GM12891 (cell line): ENCODE measurements at regions not wholly inside any gene's neighbourhood (a gene's known extent, or its start where the extent isn't known, plus 50 kb on each side); places are given as distances from the start of the nearest gene placed in this dataset.

Experiments
- DNase-seq: peaks from one replicate; pipeline ENCODE4 v3.0.0; 2011; ENCODE audit warnings: low spot score; ENCODE audit not compliant: insufficient read length
- FAIRE-seq: peaks from 2 replicates; lab custom pipeline; 2011; peaks lifted over from hg19 to GRCh38; lab: Jason Lieb, UNC
- PAX5 ChIP-seq: IDR thresholded peaks from 2 replicates; pipeline ENCODE4 v1.6.1; 2011; ENCODE audit warnings: low read length, moderate library complexity, mild to moderate bottlenecking; ENCODE audit not compliant: insufficient read depth, severe bottlenecking
- POLR2A ChIP-seq: IDR thresholded peaks from 2 replicates; pipeline ENCODE4 v1.6.1; 2011; ENCODE audit warnings: low read depth, low read length, control low read depth
- POLR2AphosphoS5 ChIP-seq: IDR thresholded peaks from 2 replicates; pipeline ENCODE4 v1.6.1; 2011; ENCODE audit warnings: low read depth, low read length, control low read depth
- POU2F2 ChIP-seq: IDR thresholded peaks from 2 replicates; pipeline ENCODE4 v1.6.1; 2011; ENCODE audit warnings: low read depth, mild to moderate bottlenecking, control low read depth, low read length, moderate library complexity
- SPI1 ChIP-seq: IDR thresholded peaks from 2 replicates; pipeline ENCODE4 v1.6.1; 2011; ENCODE audit warnings: low read depth, low read length, control low read depth
- TAF1 ChIP-seq: IDR thresholded peaks from 2 replicates; pipeline ENCODE4 v1.6.1; 2011; ENCODE audit warnings: low read depth, low read length, control low read depth

DNA sequence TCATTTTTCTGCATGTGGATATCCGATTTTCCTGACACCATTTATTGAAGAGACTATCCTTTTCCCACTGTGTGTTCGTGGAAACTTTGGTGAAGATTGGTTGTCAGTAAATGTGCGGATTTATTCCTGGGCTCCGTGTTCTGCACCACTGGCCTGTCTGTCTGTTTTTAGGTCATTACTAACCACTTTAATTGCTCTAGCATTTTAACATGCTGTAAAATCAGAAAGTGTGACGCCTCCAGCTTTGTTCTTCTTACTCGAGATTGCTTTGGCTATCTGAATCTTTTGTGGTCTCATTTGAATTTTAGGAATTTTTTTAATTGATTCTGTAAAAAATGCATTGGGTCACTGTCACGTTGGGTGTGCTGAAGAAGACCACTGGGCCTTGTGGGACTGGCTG lies 1458.7 kb downstream of the AACS start:
- DNase-seq = no peak
- FAIRE-seq = no peak
- no peak for TF ChIP-seq SPI1
- TF ChIP-seq PAX5 = no peak
- no peak for TF ChIP-seq TAF1
- TF ChIP-seq POLR2AphosphoS5 = no peak
- TF ChIP-seq POU2F2 = no peak

- TF ChIP-seq POLR2A = no peak
- no peak for TF ChIP-seq SPI1
- TF ChIP-seq TAF1 = no peak
- no peak for TF ChIP-seq POU2F2
- no peak for TF ChIP-seq PAX5
- no peak for TF ChIP-seq POLR2AphosphoS5
- FAIRE-seq = no peak
- DNase-seq = no peak
Observed at GRCh38 chr12:126534495-126534894, 1469.3 kb downstream of the AACS start.

DNA sequence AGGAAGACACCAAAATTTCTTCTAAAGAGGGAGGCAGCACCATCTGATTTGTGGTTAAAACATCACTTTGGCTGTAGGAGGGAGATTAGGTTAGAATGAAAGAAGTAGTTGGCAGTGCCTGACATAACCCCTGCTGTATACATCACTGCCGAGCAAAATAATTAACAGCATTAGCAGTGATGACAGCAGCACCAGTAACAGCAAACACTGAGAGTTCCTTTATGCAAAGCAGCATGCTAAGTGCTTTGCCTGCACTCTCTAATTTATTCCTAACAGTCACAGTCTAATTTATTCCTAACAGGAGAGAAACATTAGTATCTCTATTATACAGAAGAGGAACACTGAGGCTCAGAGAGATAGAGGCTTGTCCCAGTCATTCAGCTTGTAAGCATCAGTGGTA lies 1469.7 kb downstream of the AACS start:
- DNase-seq (no peak), FAIRE-seq (no peak)
- no peak for TF ChIP-seq TAF1
- TF ChIP-seq PAX5 = no peak
- TF ChIP-seq SPI1 = no peak
- no peak for TF ChIP-seq POLR2AphosphoS5
- TF ChIP-seq POLR2A = no peak
- TF ChIP-seq POU2F2 = no peak

GRCh38 chr12:126535971-126536370 lies 1470.7 kb downstream of the AACS start:
- DNase-seq = no peak
- no peak for FAIRE-seq
- TF ChIP-seq TAF1 (no peak), PAX5 (no peak)

DNA sequence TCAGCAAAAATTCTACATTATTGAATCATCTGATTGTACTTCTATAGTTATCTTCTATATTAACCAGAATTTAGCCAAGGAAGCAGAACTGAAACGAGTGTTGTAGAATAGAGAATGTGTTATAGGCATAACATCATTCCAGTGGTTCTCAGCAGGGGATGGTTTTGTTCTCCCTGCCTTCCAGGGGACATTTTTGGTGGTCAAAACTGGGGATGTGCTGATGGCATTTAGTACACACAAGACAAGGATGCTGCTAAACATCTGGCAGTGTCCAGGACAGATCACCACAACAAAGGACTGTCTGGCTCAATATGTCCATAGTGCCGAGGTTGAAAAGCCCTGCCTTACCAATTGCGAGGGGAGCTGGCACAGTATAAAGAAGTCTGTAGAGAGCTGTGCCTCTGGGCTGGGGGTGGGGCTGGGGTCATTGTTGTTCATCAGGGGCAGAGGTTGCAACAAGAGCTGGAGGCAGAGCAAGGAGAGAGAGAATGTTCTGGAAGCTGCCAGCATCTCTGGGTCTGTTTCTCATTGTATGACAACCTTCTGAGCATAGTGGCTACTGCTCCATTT lies 1472.8 kb downstream of the AACS start:
- DNase-seq (no peak), FAIRE-seq (no peak)
- TF ChIP-seq PAX5 (no peak), TAF1 (no peak), POLR2A (no peak), POU2F2 (no peak), POLR2AphosphoS5 (no peak), SPI1 (no peak)

- TF ChIP-seq PAX5 = no peak
- no peak for TF ChIP-seq POU2F2
- TF ChIP-seq POLR2AphosphoS5 = no peak
- TF ChIP-seq TAF1 = no peak
- no peak for TF ChIP-seq POLR2A
- TF ChIP-seq SPI1 = no peak
- DNase-seq (no peak), FAIRE-seq (no peak)
Observed at GRCh38 chr12:126538888-126539287, 1473.7 kb downstream of the AACS start.

DNA sequence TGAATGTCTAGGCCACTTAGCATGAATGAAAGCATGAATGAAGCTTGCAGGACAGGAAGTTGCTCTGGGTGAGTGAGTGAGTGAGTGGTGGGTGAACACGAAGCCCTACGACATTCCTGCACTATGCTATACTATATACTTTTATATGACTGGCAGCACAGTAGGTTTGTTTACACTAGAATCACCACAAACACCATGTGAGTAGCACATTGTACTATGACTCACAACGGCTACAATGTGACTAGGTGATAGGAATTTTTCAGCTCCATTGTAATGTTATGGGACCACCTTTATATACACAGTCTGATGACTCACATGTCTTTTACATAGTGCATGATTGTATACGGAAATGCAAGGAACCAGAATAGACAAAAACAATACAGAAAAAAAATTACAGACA lies 1480.2 kb downstream of the AACS start:
- TF ChIP-seq PAX5 (no peak), POLR2AphosphoS5 (no peak), POLR2A (no peak), POU2F2 (no peak)
- DNase-seq (no peak), FAIRE-seq (no peak)

GRCh38 chr12:126547905-126548304 lies 1482.7 kb downstream of the AACS start:
- DNase-seq (no peak), FAIRE-seq (no peak)
- TF ChIP-seq SPI1 (no peak), PAX5 (no peak), POLR2AphosphoS5 (no peak), POLR2A (no peak), POU2F2 (no peak)

- DNase-seq = no peak
- FAIRE-seq = no peak
- TF ChIP-seq SPI1 (no peak), TAF1 (no peak), POLR2A (no peak), PAX5 (no peak), POU2F2 (no peak), POLR2AphosphoS5 (no peak)
Observed at GRCh38 chr12:126551869-126552268, 1486.6 kb downstream of the AACS start.

GRCh38 chr12:126554625-126555024 lies 1489.4 kb downstream of the AACS start:
- no peak for FAIRE-seq
- DNase-seq = no peak
- no peak for TF ChIP-seq TAF1
- no peak for TF ChIP-seq POLR2A
- TF ChIP-seq PAX5 = no peak
- TF ChIP-seq POLR2AphosphoS5 = no peak
- no peak for TF ChIP-seq SPI1
- TF ChIP-seq POU2F2 = no peak

DNA sequence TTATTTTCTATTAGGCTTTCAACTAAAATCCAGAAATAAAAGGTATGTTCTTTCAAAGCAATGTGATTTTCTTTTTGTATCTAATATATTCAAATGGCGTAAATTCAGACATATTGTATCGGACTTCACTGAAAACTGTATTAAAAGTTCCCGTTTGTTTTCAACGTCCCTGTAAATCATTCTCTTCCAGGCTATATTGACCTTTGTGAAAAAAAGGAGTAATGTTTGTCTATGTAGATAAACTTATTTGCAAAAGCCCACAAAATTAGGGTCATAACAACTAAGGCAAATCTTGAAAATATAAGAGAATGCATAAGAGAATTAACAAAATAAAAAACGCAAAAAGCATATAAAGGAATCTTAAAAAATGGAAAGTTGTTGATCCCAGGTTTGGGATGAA lies 1492.4 kb downstream of the AACS start:
- no peak for FAIRE-seq
- DNase-seq = no peak
- TF ChIP-seq POLR2AphosphoS5 = no peak
- no peak for TF ChIP-seq SPI1
- TF ChIP-seq POU2F2 = no peak
- TF ChIP-seq PAX5 = no peak
- TF ChIP-seq TAF1 = no peak
- TF ChIP-seq POLR2A = no peak
